Chondrocyte (in vitro differentiated cells): ENCODE measurements at regions not wholly inside any gene's neighbourhood (a gene's known extent, or its start where the extent isn't known, plus 50 kb on each side); places are given as distances from the start of the nearest gene placed in this dataset.

Source experiments
- DNase-seq: peaks from one replicate; pipeline ENCODE4 v3.0.0; 2021; ENCODE audit warnings: mixed read lengths, low spot score
- H3K27ac Mint-ChIP-seq: one replicate; pipeline ENCODE4 v1.8.0; 2021; ENCODE audit warnings: mild to moderate bottlenecking, moderate library complexity, mixed read lengths; ENCODE audit not compliant: unreplicated experiment
- H3K27me3 Mint-ChIP-seq: 2 replicates; pipeline ENCODE4 v1.8.0; 2021; ENCODE audit warnings: low read depth, mixed read lengths
- H3K36me3 Mint-ChIP-seq: 2 replicates; pipeline ENCODE4 v1.8.0; 2021; ENCODE audit warnings: low read depth, mixed read lengths
- H3K4me1 Mint-ChIP-seq: 2 replicates; pipeline ENCODE4 v1.8.0; 2021; ENCODE audit warnings: low read depth, mild to moderate bottlenecking, mixed read lengths
- H3K4me3 Mint-ChIP-seq: one replicate; pipeline ENCODE4 v1.8.0; 2021; ENCODE audit warnings: mild to moderate bottlenecking, moderate library complexity, mixed read lengths; ENCODE audit not compliant: unreplicated experiment
- H3K9me3 Mint-ChIP-seq: 2 replicates; pipeline ENCODE4 v1.8.0; 2021; ENCODE audit warnings: low read depth, mixed read lengths
- CTCF ChIP-seq: fragments of 200-600 bp; sonication (generic); IDR thresholded peaks from 2 replicates; pipeline ENCODE4 v1.5.0; 2021; ENCODE audit warnings: antibody characterized with exemption, mild to moderate bottlenecking, moderate library complexity

GRCh38 chr6:147065786-147066185, 138.4 kb upstream of the STXBP5 start:
- Mint-ChIP-seq H3K27me3 (no peaks in the 10 kb centered on the region), H3K27ac (no peak overlapping the region), H3K36me3 (peaks cover 2% of the 10 kb centered on the region), H3K4me3 (no peak overlapping the region), H3K4me1 (peaks cover 10% of the 10 kb centered on the region), H3K9me3 (peaks cover 2% of the 10 kb centered on the region)
- TF ChIP-seq CTCF, result no peak
- no peak for DNase-seq

- Mint-ChIP-seq H3K4me3 (no peak overlapping the region), H3K27ac (no peak overlapping the region), H3K36me3 (peaks cover 2% of the 10 kb centered on the region), H3K4me1 (peaks cover 10% of the 10 kb centered on the region), H3K27me3 (no peaks in the 10 kb centered on the region), H3K9me3 (peaks cover 2% of the 10 kb centered on the region)
- no peak for DNase-seq
- TF ChIP-seq CTCF, result no peak
Measured at GRCh38 chr6:147067184-147067583, 137.0 kb upstream of the STXBP5 start.

GRCh38 chr6:147071776-147072175, 132.4 kb upstream of the STXBP5 start:
- Mint-ChIP-seq H3K4me1 (no peaks in the 10 kb centered on the region), H3K4me3 (no peak overlapping the region), H3K27me3 (no peaks in the 10 kb centered on the region), H3K9me3 (no peaks in the 10 kb centered on the region), H3K36me3 (no peaks in the 10 kb centered on the region), H3K27ac (no peak overlapping the region)
- DNase-seq, result no peak
- no peak for TF ChIP-seq CTCF

- TF ChIP-seq CTCF, result no peak
- no peak for DNase-seq
- no peak overlapping the region for H3K27ac Mint-ChIP-seq
- H3K27me3 Mint-ChIP-seq, result no peaks in the 10 kb centered on the region
- no peak overlapping the region for H3K4me3 Mint-ChIP-seq
- no peaks in the 10 kb centered on the region for H3K9me3 Mint-ChIP-seq
- no peaks in the 10 kb centered on the region for H3K36me3 Mint-ChIP-seq
- H3K4me1 Mint-ChIP-seq, result peaks cover 6% of the 10 kb centered on the region
Measured at GRCh38 chr6:147075381-147075780, 128.8 kb upstream of the STXBP5 start.

- DNase-seq, result no peak
- H3K4me3 Mint-ChIP-seq, result no peak overlapping the region
Measured at GRCh38 chr6:147077251-147077650, 127.0 kb upstream of the STXBP5 start.

More at GRCh38 chr6:147077251-147077650, 127.0 kb upstream of the STXBP5 start:
- TF ChIP-seq CTCF, result no peak
- Mint-ChIP-seq H3K9me3 (no peaks in the 10 kb centered on the region), H3K27me3 (no peaks in the 10 kb centered on the region), H3K36me3 (no peaks in the 10 kb centered on the region), H3K4me1 (peaks cover 11% of the 10 kb centered on the region), H3K27ac (no peak overlapping the region)
